ENCODE measurements at regions not wholly inside any gene's neighbourhood (a gene's known extent, or its start where the extent isn't known, plus 50 kb on each side); places are given as distances from the start of the nearest gene placed in this dataset.

GRCh38 chr11:127458561-127458960 lies 458.0 kb upstream of the KIRREL3 start:
- TF ChIP-seq, protein P1, sequence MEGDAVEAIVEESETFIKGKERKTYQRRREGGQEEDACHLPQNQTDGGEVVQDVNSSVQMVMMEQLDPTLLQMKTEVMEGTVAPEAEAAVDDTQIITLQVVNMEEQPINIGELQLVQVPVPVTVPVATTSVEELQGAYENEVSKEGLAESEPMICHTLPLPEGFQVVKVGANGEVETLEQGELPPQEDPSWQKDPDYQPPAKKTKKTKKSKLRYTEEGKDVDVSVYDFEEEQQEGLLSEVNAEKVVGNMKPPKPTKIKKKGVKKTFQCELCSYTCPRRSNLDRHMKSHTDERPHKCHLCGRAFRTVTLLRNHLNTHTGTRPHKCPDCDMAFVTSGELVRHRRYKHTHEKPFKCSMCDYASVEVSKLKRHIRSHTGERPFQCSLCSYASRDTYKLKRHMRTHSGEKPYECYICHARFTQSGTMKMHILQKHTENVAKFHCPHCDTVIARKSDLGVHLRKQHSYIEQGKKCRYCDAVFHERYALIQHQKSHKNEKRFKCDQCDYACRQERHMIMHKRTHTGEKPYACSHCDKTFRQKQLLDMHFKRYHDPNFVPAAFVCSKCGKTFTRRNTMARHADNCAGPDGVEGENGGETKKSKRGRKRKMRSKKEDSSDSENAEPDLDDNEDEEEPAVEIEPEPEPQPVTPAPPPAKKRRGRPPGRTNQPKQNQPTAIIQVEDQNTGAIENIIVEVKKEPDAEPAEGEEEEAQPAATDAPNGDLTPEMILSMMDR (IDR thresholded peaks at IDR 0.05 in 2 of 3, conservative IDR thresholded peaks at IDR 0.05 in 1 of 3; ENCODE audit: control insufficient read depth in 2 of 3, extremely low read depth in 1 of 3, insufficient read depth in 1 of 3, low read depth in 3 of 3, low read length in 3 of 3): no peak
- TF ChIP-seq SMC3 (IDR thresholded peaks at IDR 0.05; ENCODE audit: borderline replicate concordance, low read length) (no peak), IRF4 (IDR thresholded peaks at IDR 0.05; ENCODE audit: low read depth, low read length) (no peak), PAX8 (IDR thresholded peaks at IDR 0.05) (no peak), FOXK2 (IDR thresholded peaks at IDR 0.05) (no peak), MYC (IDR thresholded peaks at IDR 0.05; ENCODE audit: insufficient read depth, insufficient read length, insufficient replicate concordance, low read length, severe bottlenecking) (no peak), PAX5 (IDR thresholded peaks at IDR 0.05; ENCODE audit: borderline replicate concordance, low read depth, low read length) (no peak), RAD21 (IDR thresholded peaks at IDR 0.05; ENCODE audit: insufficient read depth, low read depth, low read length) (no peak), POLR2A (IDR thresholded peaks at IDR 0.05; ENCODE audit: low read depth, low read length) (no peak)
- TF ChIP-seq, protein P2, sequence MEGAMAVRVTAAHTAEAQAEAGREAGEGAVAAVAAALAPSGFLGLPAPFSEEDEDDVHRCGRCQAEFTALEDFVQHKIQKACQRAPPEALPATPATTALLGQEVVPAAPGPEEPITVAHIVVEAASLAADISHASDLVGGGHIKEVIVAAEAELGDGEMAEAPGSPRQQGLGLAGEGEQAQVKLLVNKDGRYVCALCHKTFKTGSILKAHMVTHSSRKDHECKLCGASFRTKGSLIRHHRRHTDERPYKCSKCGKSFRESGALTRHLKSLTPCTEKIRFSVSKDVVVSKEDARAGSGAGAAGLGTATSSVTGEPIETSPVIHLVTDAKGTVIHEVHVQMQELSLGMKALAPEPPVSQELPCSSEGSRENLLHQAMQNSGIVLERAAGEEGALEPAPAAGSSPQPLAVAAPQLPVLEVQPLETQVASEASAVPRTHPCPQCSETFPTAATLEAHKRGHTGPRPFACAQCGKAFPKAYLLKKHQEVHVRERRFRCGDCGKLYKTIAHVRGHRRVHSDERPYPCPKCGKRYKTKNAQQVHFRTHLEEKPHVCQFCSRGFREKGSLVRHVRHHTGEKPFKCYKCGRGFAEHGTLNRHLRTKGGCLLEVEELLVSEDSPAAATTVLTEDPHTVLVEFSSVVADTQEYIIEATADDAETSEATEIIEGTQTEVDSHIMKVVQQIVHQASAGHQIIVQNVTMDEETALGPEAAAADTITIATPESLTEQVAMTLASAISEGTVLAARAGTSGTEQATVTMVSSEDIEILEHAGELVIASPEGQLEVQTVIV (IDR thresholded peaks at IDR 0.05; ENCODE audit: borderline replicate concordance, partially characterized antibody): no peak

All from GM12878 (cell line).